ENCODE measurements at regions not wholly inside any gene's neighbourhood (a gene's known extent, or its start where the extent isn't known, plus 50 kb on each side); places are given as distances from the start of the nearest gene placed in this dataset. TPM values are rescaled to one million over a fixed set of nuclear protein-coding genes. Genes with fewer than 3 reads are reported as not detected.

Small RNA genes lying in the stretch of these regions (small RNA-seq; reads per million reads assigned to genes)
- gene AC105424.1 (not detected), gene RF00156 (not detected), gene RN7SL205P (not detected), gene RNU6-224P (not detected)

Measured in GM12878 (cell line).